MCF 10A (cell line): ENCODE measurements at regions not wholly inside any gene's neighbourhood (a gene's known extent, or its start where the extent isn't known, plus 50 kb on each side); places are given as distances from the start of the nearest gene placed in this dataset.

Experiments
- BruUV-seq: library from RNA; stranded (reverse); fragments of 400-500 nt; replicated peaks from 2 replicates; lab custom pipeline; 2021; lab: Mats Ljungman, UMichigan
- CTCF ChIA-PET: fragments of 300-600 bp; sonication (Branson Sonifier 250); formaldehyde crosslinking; extraction: SDS; loops from one replicate; lab custom pipeline; 2021; ENCODE audit warnings: antibody characterized with exemption, inconsistent platforms; lab: Yijun Ruan, JAX
- POLR2A ChIA-PET: fragments of 300-600, 350-650 bp; sonication (Branson Sonifier 250); formaldehyde crosslinking; extraction: SDS; loops from one replicate; lab custom pipeline; 2020; ENCODE audit warnings: antibody characterized with exemption, inconsistent platforms; lab: Yijun Ruan, JAX
- DNase-seq: peaks from one replicate; pipeline ENCODE4 v3.0.0-alpha.2; 2018; ENCODE audit not compliant: unreplicated experiment
- H3K27ac Mint-ChIP-seq: one replicate; pipeline ENCODE4 v1.8.0; 2022; ENCODE audit warnings: mild to moderate bottlenecking, low read depth, mixed read lengths; ENCODE audit not compliant: unreplicated experiment
- H3K27me3 Mint-ChIP-seq: one replicate; pipeline ENCODE4 v1.8.0; 2022; ENCODE audit warnings: mixed read lengths; ENCODE audit not compliant: insufficient read depth, unreplicated experiment
- H3K36me3 Mint-ChIP-seq: one replicate; pipeline ENCODE4 v1.8.0; 2022; ENCODE audit warnings: mild to moderate bottlenecking, moderate library complexity, mixed read lengths; ENCODE audit not compliant: insufficient read depth, unreplicated experiment
- H3K4me1 Mint-ChIP-seq: one replicate; pipeline ENCODE4 v1.8.0; 2022; ENCODE audit warnings: mixed read lengths; ENCODE audit not compliant: insufficient read depth, unreplicated experiment
- H3K4me3 Mint-ChIP-seq: one replicate; pipeline ENCODE4 v1.8.0; 2022; ENCODE audit warnings: mild to moderate bottlenecking, moderate library complexity, mixed read lengths; ENCODE audit not compliant: unreplicated experiment
- H3K9me3 Mint-ChIP-seq: one replicate; pipeline ENCODE4 v1.8.0; 2022; ENCODE audit warnings: mixed read lengths; ENCODE audit not compliant: unreplicated experiment
- CTCF ChIP-seq: fragments of 200-600 bp; IDR thresholded peaks from one replicate; pipeline ENCODE4 v1.8.0; 2022; ENCODE audit warnings: antibody characterized with exemption, mild to moderate bottlenecking; ENCODE audit not compliant: unreplicated experiment
- intact Hi-C: fragments of 100-400 bp; cut with micrococcal nuclease; formaldehyde crosslinking; loops from 2 replicates; pipeline ENCODE4 v1.14.1; 2022

GRCh38 chr5:125100342-125100741, 353.9 kb upstream of the ZNF608 start:
- CTCF ChIA-PET = no interaction called here
- BruUV-seq = no TSS peak
- Mint-ChIP-seq H3K4me1 (peaks cover 8% of the 10 kb centered on the region), H3K4me3 (no peak overlapping the region), H3K27ac (no peak overlapping the region), H3K9me3 (peaks cover 8% of the 10 kb centered on the region), H3K27me3 (no peaks in the 10 kb centered on the region), H3K36me3 (no peaks in the 10 kb centered on the region)
- TF ChIP-seq CTCF = no peak
- intact Hi-C loops = no loop called here
- no peak for DNase-seq
- POLR2A ChIA-PET = no interaction called here

- no TSS peak for BruUV-seq
- no peak for TF ChIP-seq CTCF
- Mint-ChIP-seq H3K4me3 (no peak overlapping the region), H3K9me3 (peaks cover 8% of the 10 kb centered on the region), H3K4me1 (peaks cover 8% of the 10 kb centered on the region), H3K27me3 (no peaks in the 10 kb centered on the region), H3K27ac (no peak overlapping the region), H3K36me3 (no peaks in the 10 kb centered on the region)
- DNase-seq = no peak
- intact Hi-C loops = no loop called here
- CTCF ChIA-PET = no interaction called here
- POLR2A ChIA-PET = no interaction called here
These were observed 354.5 kb upstream of the ZNF608 start for GRCh38 chr5:125100951-125101350.

GRCh38 chr5:125103459-125103858, 357.0 kb upstream of the ZNF608 start:
- intact Hi-C loops = no loop called here
- no peak for TF ChIP-seq CTCF
- ChIA-PET CTCF (no interaction called here), POLR2A (no interaction called here)
- DNase-seq = no peak
- no peak overlapping the region for H3K27ac Mint-ChIP-seq
- H3K4me1 Mint-ChIP-seq = peaks cover 5% of the 10 kb centered on the region
- BruUV-seq = no TSS peak
- H3K27me3 Mint-ChIP-seq = no peaks in the 10 kb centered on the region
- no peaks in the 10 kb centered on the region for H3K36me3 Mint-ChIP-seq
- no peak overlapping the region for H3K4me3 Mint-ChIP-seq
- no peaks in the 10 kb centered on the region for H3K9me3 Mint-ChIP-seq

- no peak overlapping the region for H3K4me3 Mint-ChIP-seq
- TF ChIP-seq CTCF = no peak
- no peaks in the 10 kb centered on the region for H3K27me3 Mint-ChIP-seq
- H3K4me1 Mint-ChIP-seq = no peaks in the 10 kb centered on the region
- intact Hi-C loops = no loop called here
- no peaks in the 10 kb centered on the region for H3K36me3 Mint-ChIP-seq
- no TSS peak for BruUV-seq
- H3K27ac Mint-ChIP-seq = no peak overlapping the region
- POLR2A ChIA-PET = no interaction called here
- no peak for DNase-seq
- CTCF ChIA-PET = interaction anchor here (0.6 kb wide), 2 partner anchors 96 to 175 kb away, joined by 3 to 4 read pairs; no protein-coding TSS in a partner anchor
- no peaks in the 10 kb centered on the region for H3K9me3 Mint-ChIP-seq
These were observed 359.8 kb upstream of the ZNF608 start for GRCh38 chr5:125106271-125106670.
